NCI-H1436 (cell line): ENCODE measurements at regions not wholly inside any gene's neighbourhood (a gene's known extent, or its start where the extent isn't known, plus 50 kb on each side); places are given as distances from the start of the nearest gene placed in this dataset.
A peak's percentile ranks its signal among the peaks of the same experiment; 100 is the strongest.
"Not testable (repeated sequence)": the region's sequence is repeated elsewhere in the genome, so short reads cannot be mapped to it uniquely, and the experiment has no call there.

Experiments used
- DNase-seq: peaks from one replicate; lab custom pipeline; 2025; lab: John Stamatoyannopoulos, UW

DNA sequence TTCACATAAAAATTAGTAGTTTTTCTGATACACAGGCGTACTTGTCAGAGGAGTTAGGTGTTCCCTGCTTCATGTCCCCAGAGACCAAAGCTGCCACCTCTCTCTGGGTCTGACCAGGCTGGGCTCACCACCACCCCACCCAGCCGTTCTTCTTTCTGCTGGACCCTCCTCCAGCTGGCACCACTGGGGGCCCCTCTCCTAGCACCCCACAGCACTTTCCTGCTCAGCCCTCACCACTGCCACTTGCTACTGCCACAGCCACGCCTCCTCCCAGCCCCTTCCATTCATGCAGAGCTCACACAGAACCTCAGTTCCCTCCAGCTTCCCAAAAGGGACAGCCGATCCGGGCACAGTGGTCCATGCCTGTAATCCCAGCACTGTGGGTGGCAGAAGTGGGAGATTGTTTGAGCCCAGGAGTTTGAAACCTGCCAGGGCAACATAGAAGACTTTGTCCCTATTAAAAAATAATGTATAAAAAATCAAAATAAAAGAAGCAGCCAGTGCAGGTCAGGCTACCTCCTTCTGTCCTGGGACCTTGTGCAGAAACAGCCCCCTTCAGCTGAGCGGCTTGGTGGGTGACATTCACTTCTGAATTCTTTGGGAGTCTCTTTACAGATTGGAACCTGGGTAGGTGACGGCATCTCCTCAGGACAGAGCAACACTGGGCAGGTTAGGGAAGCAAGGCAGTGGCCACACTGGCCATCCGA, 208.3 kb downstream of the TOMM20 start:
- DNase-seq = no peak

DNA sequence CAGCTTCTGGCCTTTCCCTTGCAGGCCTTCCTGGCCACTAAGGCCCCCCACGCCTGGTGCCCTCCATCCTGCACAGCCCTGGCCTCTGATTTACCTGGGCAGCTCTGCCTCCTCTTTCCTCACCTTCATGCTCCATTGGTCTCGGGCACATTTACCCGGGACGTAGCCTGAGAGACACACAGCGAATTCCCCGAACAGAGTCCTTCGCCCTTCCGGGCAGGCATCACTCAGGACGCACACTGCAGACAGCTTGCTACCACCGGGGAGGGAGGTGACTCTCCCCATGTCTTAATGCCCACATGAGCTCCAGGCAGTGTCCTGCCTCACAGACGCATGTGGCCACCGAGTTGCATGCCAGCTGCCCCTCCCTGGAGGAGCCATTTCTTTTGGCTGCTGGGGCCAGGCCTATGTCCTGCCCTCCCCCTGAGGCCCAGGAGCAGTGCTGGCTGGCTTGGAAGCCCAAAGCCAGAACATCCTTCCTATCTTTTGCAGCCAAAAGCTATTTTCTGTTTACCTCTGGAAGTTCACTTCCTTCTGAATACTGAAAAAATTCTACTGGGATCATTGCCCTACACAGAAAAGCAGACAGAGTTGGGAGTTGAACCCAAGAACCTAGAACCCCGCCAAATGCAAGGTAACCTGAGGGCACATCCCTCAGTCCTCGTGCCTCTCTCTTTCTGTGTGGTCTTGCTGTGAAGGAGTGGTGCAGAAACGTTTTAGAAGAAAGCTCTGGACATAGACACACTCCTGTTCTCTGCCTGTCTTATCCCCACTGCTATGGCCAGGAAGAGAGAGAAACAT, 209.5 kb downstream of the TOMM20 start:
- no peak for DNase-seq

DNA sequence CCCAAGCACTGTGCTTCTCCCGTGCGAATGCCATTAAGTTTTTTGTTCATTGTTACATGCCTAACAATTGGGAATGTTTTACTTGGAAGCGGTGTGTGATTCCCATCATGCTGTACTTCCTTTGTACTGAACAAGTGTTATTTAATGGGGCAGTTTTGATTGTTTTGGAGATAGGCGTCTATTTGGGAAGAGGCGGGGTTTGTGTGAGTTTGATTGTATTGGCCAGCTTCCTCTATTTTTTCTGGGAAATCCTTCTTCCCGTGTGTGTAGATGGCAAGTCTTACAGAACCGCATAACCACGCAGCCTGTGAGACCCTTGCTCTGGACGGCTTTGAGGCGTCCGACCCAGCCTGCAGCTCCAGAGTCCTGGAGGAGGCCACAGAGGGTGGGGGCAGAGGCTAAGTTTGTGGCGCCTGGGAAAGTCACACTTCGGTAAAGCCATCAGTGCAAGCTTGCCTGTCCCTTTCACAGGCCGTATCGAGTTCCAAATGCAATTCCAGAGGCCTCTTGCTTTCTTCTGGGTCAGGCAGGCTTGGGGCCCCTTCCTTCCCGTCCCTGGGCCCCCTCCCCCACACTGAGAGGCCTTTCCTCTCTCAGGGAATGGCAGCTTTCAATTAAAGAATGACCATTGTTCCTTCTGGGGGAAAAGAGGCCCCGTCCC, 210.3 kb downstream of the TOMM20 start:
- no peak for DNase-seq

DNA sequence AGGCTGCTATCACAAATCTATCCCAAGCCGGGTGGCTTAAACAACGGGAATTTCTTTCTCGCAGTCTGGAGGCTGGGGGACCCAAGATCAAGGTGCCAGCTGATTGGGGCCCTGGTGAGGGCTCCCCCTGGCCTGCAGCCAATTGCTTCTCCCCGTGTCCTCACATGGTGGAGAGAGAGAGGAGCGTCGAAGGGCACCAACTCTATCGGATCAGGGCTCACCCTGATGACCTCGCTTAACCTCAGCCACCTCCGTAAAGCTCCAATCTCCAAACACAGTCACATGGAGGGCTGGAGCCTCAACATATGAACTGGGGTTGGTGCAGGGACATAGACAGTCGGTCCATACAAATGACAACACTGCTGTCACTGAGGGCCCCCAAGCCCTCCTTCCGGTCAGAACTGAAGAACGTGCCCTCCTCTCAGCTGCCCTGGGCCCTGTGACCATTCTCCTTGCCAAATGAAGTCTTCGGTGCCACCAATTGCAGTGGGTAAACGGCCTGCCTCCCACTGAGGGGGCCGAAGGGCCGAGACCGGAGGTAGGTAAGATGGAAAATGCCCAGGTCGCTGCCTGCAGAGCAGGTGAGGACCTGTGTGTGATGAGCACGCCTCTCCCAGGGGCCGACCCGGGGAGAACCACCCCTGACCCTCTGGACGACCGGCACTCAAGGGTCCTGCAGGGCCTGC, 211.0 kb downstream of the TOMM20 start:
- DNase-seq = no peak

DNA sequence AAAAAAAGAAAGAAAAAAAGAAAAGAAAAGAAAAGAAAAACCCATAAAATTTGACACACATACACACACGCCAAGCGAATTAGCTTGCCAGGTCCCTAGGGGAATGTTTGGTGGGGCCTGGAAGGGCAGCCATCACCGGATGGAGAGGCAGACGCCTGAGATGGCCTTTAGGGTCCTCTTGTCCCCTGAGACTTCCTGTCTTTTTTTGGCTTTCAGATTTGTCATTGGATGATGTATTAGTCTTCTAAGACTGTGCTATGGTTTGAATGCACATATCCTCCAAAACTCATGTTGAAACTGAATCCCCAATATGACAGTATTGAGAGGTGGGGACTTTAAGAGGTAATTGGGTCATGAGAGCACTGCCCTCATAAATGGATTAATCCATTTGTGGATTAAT, 211.8 kb downstream of the TOMM20 start:
- no peak for DNase-seq

DNA sequence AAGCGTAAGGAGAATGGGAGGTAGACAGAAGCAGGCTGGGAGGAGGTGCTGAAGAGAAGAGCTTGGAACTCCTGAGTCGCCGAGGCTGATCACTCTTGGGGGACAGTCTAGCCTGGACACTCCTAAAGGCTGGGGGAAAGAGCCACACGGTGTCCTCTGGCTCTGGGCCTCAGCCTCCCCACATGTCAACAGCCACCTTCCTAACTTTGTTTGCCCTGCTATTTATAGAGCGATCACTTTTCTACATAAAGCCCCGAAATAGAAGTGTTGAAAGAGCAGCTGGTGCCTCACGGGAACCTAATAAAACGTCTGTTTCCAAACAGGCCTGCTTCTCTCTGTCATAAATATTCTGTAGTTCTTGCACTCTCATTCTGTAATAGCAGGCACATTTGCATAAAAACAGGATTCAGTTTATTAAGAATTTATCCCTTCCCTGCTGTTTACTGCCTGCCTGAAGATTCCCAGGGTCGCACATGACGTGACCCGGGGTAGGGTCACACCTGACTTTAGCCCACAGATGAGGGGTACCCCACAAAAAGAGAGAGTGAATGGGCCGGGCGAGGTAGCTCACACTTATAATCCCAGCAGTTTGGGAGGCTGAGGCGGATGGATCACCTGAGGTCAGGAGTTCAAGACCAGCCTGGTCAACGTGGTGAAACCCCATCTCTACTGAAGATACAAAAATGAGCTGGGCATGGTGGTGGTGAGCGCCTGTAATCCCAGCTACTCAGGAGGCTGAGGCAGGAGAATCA, 212.5 kb downstream of the TOMM20 start:
- DNase-seq = no peak

DNA sequence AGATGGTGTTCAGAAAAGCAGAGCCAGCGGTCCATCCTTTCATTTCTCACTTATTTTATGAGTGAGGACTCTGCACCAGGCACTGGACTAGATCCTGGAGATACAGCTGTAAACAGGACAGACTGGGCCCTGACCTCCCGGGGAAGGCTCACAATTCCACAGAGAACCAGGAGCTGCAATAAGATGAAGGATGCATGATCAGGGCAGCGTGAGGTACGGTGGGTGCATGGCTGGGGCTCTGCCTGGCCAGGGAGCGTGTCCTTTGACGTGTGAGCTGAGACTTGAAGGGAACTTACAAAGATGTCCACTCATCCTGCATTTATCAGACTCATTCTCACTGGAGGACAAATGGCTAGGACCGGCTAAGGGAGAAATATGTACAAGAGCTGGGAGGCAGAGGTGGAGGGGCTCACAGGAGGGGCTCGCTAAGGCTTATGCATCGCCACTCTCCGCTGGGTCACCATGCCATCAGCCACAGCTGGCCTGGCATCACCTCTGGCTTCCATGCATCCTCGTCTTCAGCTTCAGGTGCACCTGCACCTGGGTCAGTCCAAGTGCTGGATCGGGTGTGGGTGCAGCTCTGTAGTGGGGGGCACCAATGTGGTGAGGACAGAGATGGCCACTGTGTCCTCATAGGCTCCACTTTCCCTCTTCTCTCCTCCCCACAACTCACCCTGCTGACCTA, 213.9 kb downstream of the TOMM20 start:
- no peak for DNase-seq

DNA sequence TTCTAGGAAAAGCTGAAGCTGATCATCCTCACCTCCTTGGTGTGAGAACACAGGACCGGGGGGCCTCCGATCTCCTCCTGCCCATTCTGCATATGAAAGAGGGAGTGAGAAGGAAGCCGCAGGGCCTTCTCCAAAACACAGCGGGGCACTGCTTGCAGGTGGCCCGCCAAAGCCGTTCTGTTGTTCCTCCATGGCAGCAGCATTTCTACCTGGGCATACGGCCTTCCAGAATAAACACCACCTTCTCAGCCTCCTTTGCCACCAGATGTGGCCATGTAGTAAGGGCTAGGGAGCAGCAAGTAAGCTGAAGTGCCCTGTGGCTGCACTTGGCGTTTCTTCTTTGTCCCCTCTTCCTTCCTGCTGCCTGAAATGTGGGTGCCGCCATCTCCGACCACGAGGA, 214.9 kb downstream of the TOMM20 start:
- DNase-seq = no peak

DNA sequence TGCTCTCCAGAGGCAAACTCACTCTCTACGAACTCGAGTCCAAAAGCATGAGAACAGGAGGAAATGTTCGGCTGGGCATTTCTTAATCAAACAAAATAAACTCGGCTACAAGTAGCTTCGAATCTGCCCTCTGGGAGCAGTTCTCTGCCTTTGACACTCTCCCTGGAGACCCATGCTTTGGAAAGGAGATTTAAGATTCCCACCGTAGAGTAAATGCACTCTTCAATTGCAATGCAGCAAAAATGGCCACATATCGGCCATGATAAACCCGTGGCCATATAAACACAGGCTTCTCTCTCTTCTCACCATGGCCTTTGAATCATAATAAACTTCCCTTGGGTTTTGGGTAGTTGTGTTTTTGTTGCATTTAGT, 215.4 kb downstream of the TOMM20 start:
- DNase-seq = peak; percentile 15

DNA sequence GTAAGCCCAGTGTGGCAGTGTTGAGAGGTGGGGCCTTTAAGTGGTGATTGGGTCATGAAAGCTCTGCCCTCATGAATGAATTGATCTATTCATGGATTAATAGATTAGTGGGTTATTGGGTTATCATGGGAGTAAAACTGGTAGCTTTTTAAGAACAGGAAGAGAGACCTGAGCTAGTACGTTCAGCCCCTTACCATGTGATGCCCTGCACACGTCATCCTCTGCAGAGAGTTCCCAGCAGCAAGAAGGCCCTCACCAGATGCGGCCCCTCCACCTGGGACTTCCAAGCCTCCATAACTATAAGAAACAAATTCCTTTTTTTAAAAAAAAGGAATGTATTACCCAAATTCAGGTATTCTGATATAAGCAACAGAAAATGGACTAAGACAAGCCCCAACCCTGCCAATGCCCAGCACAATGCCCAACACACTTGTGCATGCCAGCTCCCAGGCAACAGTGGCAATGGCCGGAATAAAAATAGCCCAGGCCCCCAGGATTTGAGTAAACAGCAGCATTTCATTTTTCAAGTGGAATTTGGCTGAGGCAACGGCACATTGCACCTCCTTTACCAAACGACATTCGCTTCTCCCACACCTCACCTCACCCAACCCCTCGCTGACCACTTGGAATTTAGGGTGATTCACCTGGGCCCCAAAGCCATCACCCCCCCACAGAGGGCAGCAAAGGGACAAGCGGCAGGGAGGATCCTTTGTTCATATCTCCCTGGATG, 215.9 kb downstream of the TOMM20 start:
- DNase-seq = no peak

DNA sequence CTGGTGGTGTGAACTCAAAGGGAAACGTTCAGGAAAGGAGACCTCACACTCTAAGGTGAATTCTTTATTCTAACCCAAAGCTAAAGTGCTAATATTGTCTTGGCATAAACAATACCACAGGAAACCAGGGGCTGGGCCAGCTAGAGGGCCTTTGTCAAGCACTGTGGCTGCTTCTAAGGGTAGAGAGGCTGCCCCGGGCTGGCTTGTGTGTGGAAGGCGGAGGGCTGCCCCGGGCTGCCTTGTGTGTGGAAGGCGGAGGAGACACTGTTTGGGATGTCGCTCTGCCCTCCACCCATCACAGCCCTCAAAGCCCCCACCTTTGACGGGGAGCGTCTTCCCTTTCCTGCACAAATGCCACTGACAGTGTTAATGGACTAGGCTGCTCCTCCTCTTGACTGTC, 216.8 kb downstream of the TOMM20 start:
- no peak for DNase-seq

DNA sequence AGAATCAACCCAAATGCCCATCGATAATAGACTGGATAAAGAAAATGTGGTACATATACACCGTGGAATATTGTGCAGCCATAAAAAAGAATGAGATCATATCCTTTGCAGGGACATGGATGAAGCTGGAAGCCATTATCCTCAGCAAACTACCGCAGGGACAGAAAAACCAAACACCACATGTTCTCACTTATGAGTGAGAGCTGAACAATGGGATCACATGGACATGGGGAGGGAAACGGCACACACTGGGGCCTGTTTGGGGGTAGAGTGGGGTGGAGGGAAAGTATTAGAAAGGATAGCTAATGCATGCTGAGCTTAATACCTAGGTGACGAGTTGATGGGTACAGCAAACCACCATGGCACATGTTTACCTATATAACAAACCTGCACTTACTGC, 217.5 kb downstream of the TOMM20 start:
- not testable (repeated sequence) for DNase-seq

DNA sequence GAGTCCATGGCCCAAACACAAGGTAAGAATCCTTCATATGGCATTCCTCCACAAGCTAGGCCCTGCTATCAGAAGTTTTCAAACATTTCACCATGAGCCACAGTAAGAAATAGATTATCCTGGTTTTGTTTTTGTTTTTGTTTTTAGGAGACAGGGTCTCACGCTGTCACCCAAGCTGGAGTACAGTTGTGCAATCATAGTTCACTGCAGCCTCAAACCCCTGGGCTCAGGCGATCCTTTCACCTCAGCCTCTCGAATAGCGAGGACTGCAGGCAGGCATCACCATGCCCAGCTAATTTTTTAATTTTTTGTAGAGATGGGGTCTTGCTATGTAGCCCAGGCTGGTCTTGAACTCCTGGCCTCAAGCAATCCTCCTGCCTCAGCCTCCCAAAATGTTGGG, 218.8 kb downstream of the TOMM20 start:
- DNase-seq = no peak

DNA sequence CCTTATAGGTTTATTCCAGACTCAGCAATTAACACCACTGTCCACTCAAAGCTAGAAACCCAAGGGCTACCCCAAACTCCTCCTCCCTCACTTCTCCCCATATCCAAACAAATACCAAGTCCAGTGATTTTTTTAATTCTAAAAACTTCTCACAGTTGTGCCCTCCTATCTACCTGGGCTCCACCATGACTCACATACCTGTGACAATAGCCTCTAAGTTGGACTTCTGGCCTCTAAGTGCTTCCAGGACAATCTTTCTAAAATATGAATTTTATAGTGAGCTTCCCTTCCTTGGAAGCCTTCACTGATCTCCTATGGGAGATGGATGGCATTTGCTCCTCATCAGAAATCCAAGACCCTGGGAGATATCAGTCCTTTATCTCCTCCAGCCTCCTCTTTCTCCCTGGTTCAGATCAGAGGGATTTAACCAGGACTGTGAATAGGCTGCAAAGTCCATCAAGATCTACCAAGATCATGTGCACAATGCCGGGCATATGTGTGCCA, 219.3 kb downstream of the TOMM20 start:
- no peak for DNase-seq

DNA sequence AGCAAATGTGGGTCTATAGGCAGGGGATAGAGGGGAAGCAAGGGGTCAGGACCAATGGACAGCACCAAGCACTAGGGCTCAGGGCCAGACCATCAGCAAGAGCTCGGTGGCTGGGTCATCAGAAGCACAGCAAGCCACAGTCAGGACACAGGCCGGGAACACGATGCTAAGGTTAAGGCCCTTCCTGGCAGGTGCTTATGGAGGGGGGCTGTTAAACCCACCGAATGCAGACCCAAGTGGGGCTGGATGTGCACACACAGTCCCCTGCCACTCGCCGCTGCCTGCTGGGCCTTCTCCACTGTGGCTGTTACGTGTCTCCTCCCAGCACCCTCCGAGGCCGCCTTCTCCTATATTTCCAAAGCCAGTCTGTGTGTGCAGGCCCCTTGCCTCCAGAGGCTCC, 220.1 kb downstream of the TOMM20 start:
- DNase-seq = no peak

DNA sequence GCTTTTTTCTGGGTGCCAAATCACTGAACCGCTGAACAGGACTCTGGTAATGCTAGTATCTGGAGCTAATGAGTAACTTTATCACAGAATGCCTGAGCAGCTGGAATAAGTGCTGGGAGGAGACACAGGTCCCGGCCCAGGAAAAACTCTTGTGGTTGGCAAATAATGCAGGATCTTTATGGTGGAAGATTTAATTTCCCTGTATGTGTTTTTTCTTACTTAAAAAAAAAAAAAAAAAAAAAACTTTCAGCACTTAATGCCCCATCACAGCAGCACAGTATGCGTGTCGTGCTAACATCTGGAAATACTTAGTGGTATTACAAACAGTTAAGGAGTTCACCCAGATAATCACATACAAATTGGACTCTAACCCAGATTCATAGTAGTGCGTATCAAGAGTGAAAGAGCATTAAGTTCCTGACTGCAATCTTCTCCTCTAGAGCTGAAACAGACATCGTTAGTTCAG, 220.7 kb downstream of the TOMM20 start:
- DNase-seq = no peak

DNA sequence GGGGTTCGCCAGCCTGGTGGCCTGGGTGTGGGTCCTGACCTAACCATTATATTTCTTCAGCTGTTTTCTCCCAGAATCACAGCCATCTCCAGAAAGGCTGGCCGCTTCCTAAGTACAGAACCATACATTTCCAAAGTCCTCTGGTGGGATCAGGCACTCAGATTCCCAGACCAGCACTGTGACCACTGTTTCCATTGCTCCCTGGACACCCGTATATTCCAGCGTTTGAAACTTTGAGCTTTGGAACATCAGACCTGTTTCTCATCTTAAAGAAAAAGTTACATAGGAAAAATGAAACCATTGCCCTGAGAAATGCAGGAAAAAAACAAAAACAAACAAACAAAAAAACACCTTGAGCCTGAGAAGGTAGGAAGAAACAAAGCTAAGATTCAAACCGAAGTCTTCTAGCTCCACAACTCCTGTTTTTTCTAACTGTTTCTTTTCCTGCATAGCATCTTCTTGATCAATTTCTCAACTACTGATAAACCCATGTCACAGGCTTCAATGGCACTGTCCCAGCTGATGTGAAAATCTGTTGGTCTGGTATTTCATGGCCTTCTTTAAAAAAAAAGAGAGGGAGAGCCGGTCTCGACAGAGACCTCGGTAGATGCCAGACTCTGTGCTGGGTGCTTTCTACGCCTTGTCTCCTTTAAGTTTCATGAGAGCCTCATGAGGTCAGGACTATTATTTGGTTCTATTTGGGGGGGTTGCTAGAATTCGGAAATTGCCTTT, 221.3 kb downstream of the TOMM20 start:
- no peak for DNase-seq

DNA sequence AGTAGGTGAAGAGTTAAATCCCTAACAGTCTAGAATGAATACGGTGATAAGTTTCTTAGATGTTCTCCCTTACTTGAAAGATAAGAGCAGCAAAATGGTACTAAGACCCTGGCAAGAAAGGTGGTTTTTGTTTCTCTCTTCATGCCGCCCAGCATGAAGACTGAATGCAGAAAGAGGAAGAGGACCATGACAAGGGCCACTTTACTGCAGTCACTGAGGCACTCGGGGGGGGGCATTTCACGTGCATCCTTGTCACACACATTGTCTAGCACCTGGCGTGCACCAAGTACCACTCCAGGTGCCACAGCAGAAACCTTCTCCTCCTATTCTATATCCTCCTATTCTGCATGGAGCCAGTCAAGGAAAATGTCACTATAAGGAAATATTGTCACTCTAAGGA, 222.0 kb downstream of the TOMM20 start:
- DNase-seq = no peak

DNA sequence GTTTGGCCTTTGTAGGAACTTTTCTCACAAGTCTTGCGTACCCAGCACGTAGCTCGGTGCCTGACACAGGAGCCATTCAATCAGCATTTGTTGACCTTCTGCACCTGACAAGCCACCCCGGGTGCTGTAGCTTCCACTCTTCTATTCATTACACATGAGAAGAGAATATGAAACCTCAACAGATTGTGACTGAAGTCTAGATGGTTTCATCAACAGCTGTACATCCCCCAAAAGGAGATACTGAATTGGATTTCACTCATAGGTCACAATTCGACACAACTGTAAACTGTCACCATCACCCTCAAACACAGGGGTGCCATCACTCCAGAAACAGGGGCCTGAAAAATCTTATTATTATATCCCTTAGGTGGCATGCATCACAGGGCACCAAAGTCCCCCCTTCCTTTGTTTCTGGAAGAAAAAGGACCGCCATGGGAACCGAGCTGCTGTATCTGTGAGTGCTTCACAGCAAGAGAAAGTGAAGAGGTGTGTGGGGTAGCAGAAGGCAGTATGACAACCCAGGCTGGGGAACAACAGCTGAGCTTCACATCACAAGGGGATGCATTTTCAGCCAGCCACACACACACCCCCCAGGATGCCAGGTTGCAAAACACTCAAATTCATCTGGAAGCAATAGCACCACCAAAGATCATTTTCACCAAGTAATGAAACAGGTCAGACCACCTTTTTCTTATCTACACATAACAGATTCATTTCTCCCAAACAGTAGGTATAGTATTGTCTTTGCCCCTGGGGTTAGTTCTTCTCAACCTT, 225.7 kb downstream of the TOMM20 start:
- DNase-seq = no peak
